GM13977 (cell line): ENCODE measurements at regions not wholly inside any gene's neighbourhood (a gene's known extent, or its start where the extent isn't known, plus 50 kb on each side); places are given as distances from the start of the nearest gene placed in this dataset.

Experiments used
- DNase-seq: peaks from one replicate; pipeline ENCODE4 v3.0.0; 2012; ENCODE audit warnings: low spot score
- CTCF ChIP-seq: IDR thresholded peaks from 2 replicates; pipeline ENCODE4 v1.5.1; 2012; ENCODE audit warnings: mild to moderate bottlenecking, control low read depth; ENCODE audit not compliant: insufficient read depth; ENCODE audit errors: extremely low read depth, missing control alignments
- in situ Hi-C: fragments of 300-500 bp; cut with MboI; formaldehyde crosslinking; loops from one replicate; pipeline ENCODE4 v1.12.0; 2022; ENCODE audit warnings: low sequenced_read_pairs, low pct_unique_long_range_greater_than_20kb, mixed read lengths, inconsistent platforms; ENCODE audit not compliant: unreplicated experiment

DNA sequence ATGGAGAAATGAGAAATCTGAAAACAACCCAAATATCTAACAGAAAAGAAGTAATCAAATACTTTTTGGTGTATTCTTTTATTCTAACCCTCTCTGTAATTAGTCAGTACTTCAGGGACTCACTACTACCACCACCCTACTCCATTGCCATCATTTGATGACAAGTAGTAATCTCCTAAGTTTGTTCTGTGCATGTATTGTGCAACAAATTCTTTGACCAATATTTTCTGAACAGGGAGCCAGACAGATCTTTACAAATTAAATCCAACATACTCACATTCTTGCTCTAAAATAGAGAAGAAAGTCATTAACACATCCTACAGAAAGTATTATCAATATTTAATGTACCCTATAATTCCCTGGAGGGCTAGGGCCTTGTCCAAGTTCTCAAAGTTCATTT is 1416.4 kb downstream of the DSC3 start:
- in situ Hi-C loops, result no loop called here
- no peak for TF ChIP-seq CTCF
- DNase-seq, result no peak

GRCh38 chr18:29616867-29617266 is 1425.7 kb downstream of the DSC3 start:
- TF ChIP-seq CTCF, result no peak
- DNase-seq, result no peak
- in situ Hi-C loops, result no loop called here

DNA sequence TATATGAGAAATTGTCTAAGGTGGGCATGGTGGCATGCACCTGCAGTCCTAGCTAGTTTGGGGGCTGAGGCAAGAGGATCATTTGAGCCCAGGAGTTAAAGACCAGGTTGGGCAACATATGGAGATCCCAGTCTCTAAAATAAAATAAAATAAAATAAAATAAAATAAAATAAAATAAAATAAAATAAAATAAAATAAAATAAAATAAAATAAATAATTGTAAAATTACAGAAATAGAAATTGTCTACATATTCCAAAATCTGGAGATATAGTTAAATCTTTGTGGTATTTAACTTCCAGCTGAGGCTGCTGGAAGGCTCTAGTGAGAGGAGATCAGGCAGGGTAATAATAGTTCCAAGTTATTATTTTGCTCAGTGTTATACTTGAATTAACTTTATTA is 1432.1 kb upstream of the CDH2 start:
- no peak for TF ChIP-seq CTCF
- in situ Hi-C loops, result no loop called here
- DNase-seq, result no peak

GRCh38 chr18:29605365-29605764 is 1428.4 kb upstream of the CDH2 start:
- no peak for TF ChIP-seq CTCF
- in situ Hi-C loops, result no loop called here
- no peak for DNase-seq

GRCh38 chr18:29596959-29597358 is 1420.0 kb upstream of the CDH2 start:
- DNase-seq, result no peak
- no peak for TF ChIP-seq CTCF
- in situ Hi-C loops, result no loop called here

DNA sequence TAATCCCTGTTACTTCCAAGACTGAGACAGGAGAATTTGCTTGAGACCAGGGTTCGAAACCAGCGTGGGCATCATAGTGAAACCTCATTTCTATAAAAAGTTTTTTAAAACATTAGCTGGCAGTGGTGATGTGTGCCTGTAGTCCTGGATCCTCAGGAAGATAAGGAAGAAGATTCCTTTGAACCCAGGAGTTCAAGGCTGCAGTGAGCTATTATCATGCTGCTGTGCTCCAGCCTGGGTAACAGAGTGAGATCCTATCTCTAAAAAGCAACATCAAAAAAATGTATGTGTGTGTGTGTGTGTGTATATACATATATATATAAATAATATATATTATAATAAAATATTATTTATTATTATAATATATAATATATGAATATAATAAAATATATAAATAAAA is 1417.6 kb upstream of the CDH2 start:
- DNase-seq, result no peak
- TF ChIP-seq CTCF, result no peak
- in situ Hi-C loops, result no loop called here
